GM21576 (cell line): ENCODE measurements at regions not wholly inside any gene's neighbourhood (a gene's known extent, or its start where the extent isn't known, plus 50 kb on each side); places are given as distances from the start of the nearest gene placed in this dataset.
"Not testable (repeated sequence)": the region's sequence is repeated elsewhere in the genome, so short reads cannot be mapped to it uniquely, and the experiment has no call there.

ENCODE experiments used
- ATAC-seq: cut with Tn5 transposase; IDR thresholded peaks from one replicate; pipeline ENCODE4 v1.9.1; 2021; ENCODE audit warnings: mild to moderate bottlenecking, moderate library complexity; ENCODE audit not compliant: unreplicated experiment

- no peak for ATAC-seq
Measured at GRCh38 chr13:74274916-74275315, 140.7 kb upstream of the KLF12 start.

GRCh38 chr13:74273581-74273980 lies 139.4 kb upstream of the KLF12 start:
- no peak for ATAC-seq

GRCh38 chr13:74272826-74273225 lies 138.6 kb upstream of the KLF12 start:
- ATAC-seq = no peak

GRCh38 chr13:74270018-74270417 lies 135.8 kb upstream of the KLF12 start:
- ATAC-seq = no peak

- no peak for ATAC-seq
Measured at GRCh38 chr13:74266861-74267260, 132.7 kb upstream of the KLF12 start.

- no peak for ATAC-seq
Measured at GRCh38 chr13:74266309-74266708, 132.1 kb upstream of the KLF12 start.

GRCh38 chr13:74264333-74264732 lies 130.1 kb upstream of the KLF12 start:
- ATAC-seq = no peak

GRCh38 chr13:74260420-74260819 lies 126.2 kb upstream of the KLF12 start:
- not testable (repeated sequence) for ATAC-seq

- ATAC-seq = no peak
Measured at GRCh38 chr13:74259641-74260040, 125.4 kb upstream of the KLF12 start.

- ATAC-seq = no peak
Measured at GRCh38 chr13:74258961-74259360, 124.8 kb upstream of the KLF12 start.

- ATAC-seq = no peak
Measured at GRCh38 chr13:74256969-74257368, 122.8 kb upstream of the KLF12 start.

GRCh38 chr13:74253161-74253560 lies 119.0 kb upstream of the KLF12 start:
- no peak for ATAC-seq

- ATAC-seq = no peak
Measured at GRCh38 chr13:74251778-74252519, 117.7 kb upstream of the KLF12 start.

- ATAC-seq = no peak
Measured at GRCh38 chr13:74250738-74251190, 116.6 kb upstream of the KLF12 start.

GRCh38 chr13:74248477-74248876 lies 114.3 kb upstream of the KLF12 start:
- ATAC-seq = no peak

GRCh38 chr13:74246487-74246886 lies 112.3 kb upstream of the KLF12 start:
- no peak for ATAC-seq

- ATAC-seq = no peak
Measured at GRCh38 chr13:74243637-74244526, 109.7 kb upstream of the KLF12 start.

- not testable (repeated sequence) for ATAC-seq
Measured at GRCh38 chr13:74241343-74241742, 107.1 kb upstream of the KLF12 start.

GRCh38 chr13:74230984-74231501 lies 96.8 kb upstream of the KLF12 start:
- no peak for ATAC-seq

- no peak for ATAC-seq
Measured at GRCh38 chr13:74229242-74229641, 95.0 kb upstream of the KLF12 start.

- ATAC-seq = no peak
Measured at GRCh38 chr13:74227476-74228158, 93.4 kb upstream of the KLF12 start.
